ENCODE measurements at regions not wholly inside any gene's neighbourhood (a gene's known extent, or its start where the extent isn't known, plus 50 kb on each side); places are given as distances from the start of the nearest gene placed in this dataset.

DNA sequence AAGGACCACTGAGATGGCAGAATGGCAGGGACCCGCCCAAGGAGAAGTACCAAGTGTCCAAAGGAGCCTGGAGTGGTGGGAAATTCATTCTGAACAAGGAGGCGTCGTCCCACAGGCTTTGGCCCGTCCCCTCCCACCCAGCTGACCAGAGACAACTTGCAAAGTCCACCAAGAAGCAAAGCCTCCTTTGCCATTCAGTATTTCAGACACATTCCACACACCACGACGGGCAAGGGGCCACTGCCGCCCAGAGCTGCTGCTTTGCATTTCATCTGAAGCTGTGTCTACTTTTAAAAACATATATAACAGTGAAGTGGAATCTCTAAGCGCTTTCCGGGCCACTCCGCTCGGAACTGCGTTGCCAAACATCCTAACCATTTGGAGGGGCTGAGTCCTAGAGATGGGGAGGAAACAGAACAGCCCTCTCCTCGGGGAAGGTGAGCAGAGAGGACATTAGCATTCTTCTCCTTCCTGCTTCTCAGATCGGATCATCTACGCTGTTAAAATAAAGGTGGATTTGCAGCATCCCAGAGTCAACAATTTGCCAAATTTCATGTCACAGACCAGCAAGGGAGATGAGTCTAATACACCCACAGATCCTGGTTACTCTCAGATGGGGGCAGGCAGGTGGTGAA is 89.0 kb upstream of the ZNF507 start:
- no peak for DNase-seq

- no peak for DNase-seq
These were observed 87.9 kb upstream of the ZNF507 start for GRCh38 chr19:32257326-32258073.

- DNase-seq = no peak
These were observed 87.2 kb upstream of the ZNF507 start for GRCh38 chr19:32258167-32258566.

DNA sequence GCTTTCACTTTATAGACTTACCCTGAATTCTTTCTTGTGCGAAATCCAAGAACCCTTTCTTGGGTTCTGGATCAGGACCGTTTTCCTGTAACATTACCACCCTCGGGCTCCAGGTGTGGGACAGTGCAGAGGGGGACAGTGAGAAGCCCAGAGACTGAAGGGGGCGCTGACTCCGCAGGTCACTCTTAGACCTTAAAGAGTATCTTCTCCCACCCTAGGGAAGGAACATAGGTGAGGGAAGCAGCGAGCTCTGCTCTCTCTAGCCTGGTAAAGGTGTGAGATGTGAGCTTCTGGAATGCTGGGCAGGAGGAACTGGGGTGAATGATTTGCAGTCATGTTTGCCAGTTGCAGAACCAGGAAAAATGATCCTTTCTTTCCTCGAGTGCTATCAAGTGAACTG is 80.8 kb upstream of the ZNF507 start:
- no peak for DNase-seq

DNA sequence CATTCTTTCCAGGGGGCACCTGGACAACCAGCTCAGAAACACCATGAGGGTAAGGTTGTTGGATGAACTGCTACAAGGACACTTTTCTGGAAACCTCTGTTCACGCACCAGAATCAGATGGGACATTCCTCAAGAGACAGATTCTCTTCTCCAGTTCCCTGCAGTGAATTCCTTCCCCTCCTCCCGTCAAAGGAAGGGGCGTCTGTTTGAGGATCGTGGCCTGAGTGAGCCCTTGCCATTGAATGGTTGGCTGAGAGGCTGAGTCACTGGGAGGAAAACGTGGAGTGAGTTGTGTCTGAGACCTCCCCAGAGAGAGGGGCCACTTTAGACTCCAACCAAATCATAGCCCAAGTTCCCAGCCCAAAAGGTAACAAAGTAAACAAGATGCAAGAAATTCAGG is 79.4 kb upstream of the ZNF507 start:
- no peak for DNase-seq

DNA sequence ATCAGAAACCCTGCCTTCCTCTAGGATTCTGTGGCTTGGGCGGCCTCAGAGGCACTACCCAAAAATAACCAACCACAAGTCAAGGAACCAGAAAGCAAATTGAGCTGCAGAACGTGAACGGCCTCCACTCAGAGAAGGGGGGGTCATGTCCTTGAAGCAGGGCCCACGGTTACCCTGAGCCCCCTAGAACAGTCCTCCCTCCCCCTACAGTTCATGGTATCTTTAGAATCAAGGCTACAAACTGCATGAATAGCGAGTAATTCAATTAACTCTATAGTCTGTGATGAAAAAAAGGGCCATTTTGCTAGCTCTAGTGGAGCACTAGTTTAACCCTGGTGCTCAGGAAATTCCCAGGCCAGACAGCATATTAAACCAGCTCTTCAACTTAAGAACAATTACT is 79.0 kb upstream of the ZNF507 start:
- DNase-seq = no peak

DNA sequence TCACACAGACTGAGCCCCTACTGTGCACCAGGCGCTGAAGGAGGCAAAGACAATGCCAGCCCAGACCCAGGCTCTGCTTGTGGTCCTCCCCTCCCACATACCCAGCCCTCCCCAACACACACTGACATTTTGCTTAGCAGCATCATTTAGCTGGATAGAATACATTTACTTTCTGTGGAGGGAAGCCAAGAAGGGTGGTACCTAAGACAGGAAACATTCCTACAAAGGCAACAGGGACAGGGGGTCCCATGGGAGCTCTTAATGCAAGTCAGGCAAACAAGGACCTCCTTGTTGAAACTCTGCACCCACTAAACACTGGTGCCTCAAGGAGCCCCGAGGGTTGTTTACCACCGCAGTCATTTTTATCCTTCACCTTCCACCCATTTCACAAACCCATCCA is 77.0 kb upstream of the ZNF507 start:
- no peak for DNase-seq

- DNase-seq = no peak
These were observed 75.6 kb upstream of the ZNF507 start for GRCh38 chr19:32269831-32270230.

DNA sequence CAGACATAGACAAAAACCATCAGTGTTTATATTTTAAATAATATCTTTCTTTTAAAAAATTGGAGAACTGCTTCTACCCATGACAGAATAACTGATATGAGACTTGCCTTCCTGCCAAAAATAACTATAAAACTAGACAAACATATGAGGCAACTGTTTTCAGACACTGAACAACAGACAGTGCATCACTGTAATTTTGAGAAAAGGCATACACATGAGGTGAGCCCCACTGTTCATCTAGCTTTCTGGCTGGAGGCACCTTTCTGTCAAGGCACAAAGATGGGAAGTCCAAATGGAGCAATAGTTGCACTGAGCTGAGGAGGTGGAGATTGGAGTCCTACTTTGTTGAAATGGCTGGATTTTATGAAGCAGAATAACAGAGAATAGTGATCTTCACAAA is 71.9 kb upstream of the ZNF507 start:
- no peak for DNase-seq

GRCh38 chr19:32287086-32287485 is 58.3 kb upstream of the ZNF507 start:
- DNase-seq = no peak

DNA sequence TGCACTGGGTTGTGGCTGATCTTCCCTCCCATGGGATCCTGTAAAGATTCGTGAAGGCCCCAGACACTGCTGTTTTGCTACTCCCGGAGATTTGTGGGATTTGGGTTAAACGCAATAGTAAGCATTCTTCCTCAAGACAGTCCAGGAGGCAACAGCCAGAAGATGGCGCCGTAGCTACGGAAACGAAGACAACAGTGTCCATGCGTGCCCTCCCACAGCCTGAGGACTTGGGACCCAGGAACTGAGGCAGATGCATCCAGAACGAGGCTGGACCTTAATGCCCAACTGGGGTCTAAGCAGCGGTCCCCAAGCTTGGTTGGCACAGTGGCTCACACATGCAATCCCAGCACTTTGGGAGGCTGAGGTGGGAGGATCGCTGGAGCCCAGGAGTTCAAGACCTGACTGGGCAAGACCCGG is 57.6 kb upstream of the ZNF507 start:
- DNase-seq = peak; percentile 68

GRCh38 chr19:32289566-32290210 is 55.7 kb upstream of the ZNF507 start:
- no peak for DNase-seq

DNA sequence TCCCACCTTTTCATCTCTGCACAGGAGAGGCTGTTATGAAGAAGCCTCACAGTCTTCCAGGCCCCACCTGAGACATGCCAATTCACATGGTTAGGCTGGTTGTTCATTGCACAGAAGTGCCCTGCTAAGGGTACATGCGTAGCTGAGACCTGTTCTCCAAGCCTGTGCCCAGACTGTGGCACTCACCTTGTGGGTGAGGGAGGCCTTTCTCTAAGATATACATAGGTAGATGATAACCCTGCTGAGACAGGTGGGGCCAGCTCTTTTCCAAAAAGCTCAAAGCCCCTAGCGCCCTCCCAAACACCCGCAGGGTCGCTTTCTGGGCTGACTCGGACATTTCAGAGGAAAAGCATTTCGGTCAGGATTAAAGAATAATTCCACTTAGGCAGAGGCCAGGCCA is 53.5 kb upstream of the ZNF507 start:
- DNase-seq = no peak

DNA sequence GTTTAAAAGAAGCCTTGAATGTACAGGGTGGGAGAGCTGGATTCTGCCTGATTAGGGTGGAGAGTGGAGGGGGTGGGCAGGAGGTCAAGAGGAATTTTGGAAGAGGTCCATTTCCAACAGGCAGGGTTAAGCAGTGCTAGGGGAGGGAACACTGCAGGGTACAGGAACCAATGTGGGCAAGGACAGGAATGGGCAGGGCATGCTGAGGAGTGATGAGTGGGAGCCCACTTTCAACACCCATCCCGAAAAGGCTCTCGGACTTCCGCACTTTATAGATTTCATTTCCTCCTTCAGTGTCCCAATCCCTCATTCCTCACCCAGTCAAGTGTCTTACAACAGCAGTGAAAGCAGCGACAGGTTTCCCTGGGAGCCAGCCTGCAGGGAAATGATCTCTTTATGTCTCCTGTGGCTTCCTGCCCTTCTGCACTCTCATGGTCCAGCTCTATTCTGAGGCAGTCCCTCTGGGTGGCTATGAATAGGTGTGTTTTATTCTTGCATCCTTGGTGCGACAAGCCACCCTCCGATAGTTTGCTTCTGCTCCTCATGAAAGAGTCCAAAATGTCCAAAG is 50.5 kb upstream of the ZNF507 start:
- DNase-seq = no peak
